ENCODE measurements at regions not wholly inside any gene's neighbourhood (a gene's known extent, or its start where the extent isn't known, plus 50 kb on each side); places are given as distances from the start of the nearest gene placed in this dataset.

DNA sequence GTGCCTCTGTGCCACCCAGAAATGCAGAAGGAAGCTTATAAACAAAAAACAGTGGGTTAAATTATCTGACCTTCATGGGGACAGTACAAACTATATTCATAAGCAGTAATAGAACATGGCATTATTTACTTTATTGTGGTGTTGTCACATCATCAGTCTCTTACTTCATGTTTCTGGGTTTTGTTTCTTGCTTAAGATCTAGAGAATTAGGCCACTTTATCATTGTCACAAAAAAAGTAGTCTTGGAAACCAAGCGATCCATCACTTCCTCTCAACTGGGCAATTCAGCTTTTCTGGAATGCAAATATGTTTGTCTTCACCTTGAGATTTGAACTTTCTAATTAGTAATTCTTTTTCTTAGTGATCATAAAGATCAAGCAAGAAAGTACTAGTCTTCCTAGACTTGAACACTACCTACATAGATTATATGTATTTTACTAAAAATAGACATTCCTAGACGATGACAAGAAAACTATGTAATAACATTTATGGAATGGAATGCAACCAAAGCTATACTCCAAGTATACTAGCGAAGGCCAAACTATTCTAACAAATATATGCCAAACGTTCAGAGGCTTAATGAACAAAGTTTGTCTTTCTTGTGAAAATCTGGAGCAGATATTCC, 363.4 kb downstream of the DAD1 start:
- TF ChIP-seq POLR2AphosphoS5 (IDR thresholded peaks at IDR 0.05) (no peak), EP300 (IDR thresholded peaks at IDR 0.05) (no peak)
- TF ChIP-seq, protein P1, sequence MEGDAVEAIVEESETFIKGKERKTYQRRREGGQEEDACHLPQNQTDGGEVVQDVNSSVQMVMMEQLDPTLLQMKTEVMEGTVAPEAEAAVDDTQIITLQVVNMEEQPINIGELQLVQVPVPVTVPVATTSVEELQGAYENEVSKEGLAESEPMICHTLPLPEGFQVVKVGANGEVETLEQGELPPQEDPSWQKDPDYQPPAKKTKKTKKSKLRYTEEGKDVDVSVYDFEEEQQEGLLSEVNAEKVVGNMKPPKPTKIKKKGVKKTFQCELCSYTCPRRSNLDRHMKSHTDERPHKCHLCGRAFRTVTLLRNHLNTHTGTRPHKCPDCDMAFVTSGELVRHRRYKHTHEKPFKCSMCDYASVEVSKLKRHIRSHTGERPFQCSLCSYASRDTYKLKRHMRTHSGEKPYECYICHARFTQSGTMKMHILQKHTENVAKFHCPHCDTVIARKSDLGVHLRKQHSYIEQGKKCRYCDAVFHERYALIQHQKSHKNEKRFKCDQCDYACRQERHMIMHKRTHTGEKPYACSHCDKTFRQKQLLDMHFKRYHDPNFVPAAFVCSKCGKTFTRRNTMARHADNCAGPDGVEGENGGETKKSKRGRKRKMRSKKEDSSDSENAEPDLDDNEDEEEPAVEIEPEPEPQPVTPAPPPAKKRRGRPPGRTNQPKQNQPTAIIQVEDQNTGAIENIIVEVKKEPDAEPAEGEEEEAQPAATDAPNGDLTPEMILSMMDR (IDR thresholded peaks at IDR 0.05) = no peak

Data from upper lobe of left lung (tissue), 4 donors.